SU-DHL-6 (cell line): ENCODE measurements at regions not wholly inside any gene's neighbourhood (a gene's known extent, or its start where the extent isn't known, plus 50 kb on each side); places are given as distances from the start of the nearest gene placed in this dataset.

Experiments used
- H2AFZ ChIP-seq: fragments of 200-600 bp; sonication (generic); 2 replicates; pipeline ENCODE4 v1.6.1; 2014; ENCODE audit warnings: low read depth, mild to moderate bottlenecking, moderate library complexity, mixed read lengths, antibody characterized with exemption, low read length; ENCODE audit not compliant: severe bottlenecking
- H3F3A ChIP-seq: fragments of 200-600 bp; shearing (Covaris generic); 2 replicates; pipeline ENCODE4 v1.6.0; 2016; ENCODE audit warnings: antibody characterized with exemption, mild to moderate bottlenecking; ENCODE audit not compliant: insufficient read depth
- H3K27ac ChIP-seq: fragments of 200-600 bp; sonication (generic); 2 replicates; pipeline ENCODE4 v1.5.1; 2016; ENCODE audit warnings: low read depth, mild to moderate bottlenecking, low read length, moderate library complexity, mixed read lengths
- H3K27me3 ChIP-seq: fragments of 200-600 bp; sonication (generic), shearing (Covaris generic); 2 replicates; pipeline ENCODE4 v1.6.0; 2014; ENCODE audit warnings: mild to moderate bottlenecking, low read length
- H3K36me3 ChIP-seq: fragments of 200-600 bp; sonication (generic); 2 replicates; pipeline ENCODE4 v1.6.1; 2014; ENCODE audit warnings: mild to moderate bottlenecking, low read length, mixed read lengths
- H3K4me2 ChIP-seq: fragments of 300-600, 200-600 bp; shearing (Covaris generic), sonication (generic); 2 replicates; pipeline ENCODE4 v1.6.0; 2014; ENCODE audit warnings: low read length, low read depth, mild to moderate bottlenecking; ENCODE audit not compliant: poor library complexity, severe bottlenecking
- H3K4me3 ChIP-seq: fragments of 200-600 bp; sonication (generic); 2 replicates; pipeline ENCODE4 v1.5.1; 2014; ENCODE audit warnings: antibody characterized with exemption, low read length, mild to moderate bottlenecking, mixed read lengths; ENCODE audit not compliant: insufficient read depth, poor library complexity, severe bottlenecking
- H3K79me2 ChIP-seq: fragments of 200-600 bp; sonication (generic); 2 replicates; pipeline ENCODE4 v1.6.1; 2014; ENCODE audit warnings: mild to moderate bottlenecking, low read length, moderate library complexity; ENCODE audit not compliant: insufficient read depth
- H3K9ac ChIP-seq: fragments of 200-600 bp; sonication (generic); 2 replicates; pipeline ENCODE4 v1.7.0; 2014; ENCODE audit warnings: mild to moderate bottlenecking, low read length
- H3K9me2 ChIP-seq: fragments of 200-600 bp; sonication (generic); replicated peaks from 2 replicates; pipeline ENCODE4 v1.6.1; 2014; ENCODE audit warnings: low read length; ENCODE audit not compliant: insufficient read depth
- H3K9me3 ChIP-seq: fragments of 200-600 bp; sonication (generic); 2 replicates; pipeline ENCODE4 v1.6.1; 2014; ENCODE audit warnings: low read length, mixed read lengths; ENCODE audit not compliant: insufficient read depth
- H4K20me1 ChIP-seq: fragments of 200-600 bp; sonication (generic); 2 replicates; pipeline ENCODE4 v1.6.1; 2014; ENCODE audit warnings: low read depth, mild to moderate bottlenecking, antibody characterized with exemption, low read length, moderate library complexity, mixed read lengths
- EZH2phosphoT487 ChIP-seq: fragments of 200-600 bp; sonication (generic), shearing (Covaris generic); conservative IDR thresholded peaks from 2 replicates; pipeline ENCODE4 v1.6.1; 2018; ENCODE audit warnings: mild to moderate bottlenecking, antibody characterized with exemption, low read length, moderate library complexity, mixed read lengths
- TF ChIP-seq, protein P1 (sequence below): fragments of 200-600 bp; sonication (generic); IDR thresholded peaks from one replicate; pipeline ENCODE4 v1.5.1; 2017; ENCODE audit warnings: antibody characterized with exemption, mild to moderate bottlenecking, low read length, moderate library complexity; ENCODE audit not compliant: insufficient read depth, poor library complexity, severe bottlenecking

DNA sequence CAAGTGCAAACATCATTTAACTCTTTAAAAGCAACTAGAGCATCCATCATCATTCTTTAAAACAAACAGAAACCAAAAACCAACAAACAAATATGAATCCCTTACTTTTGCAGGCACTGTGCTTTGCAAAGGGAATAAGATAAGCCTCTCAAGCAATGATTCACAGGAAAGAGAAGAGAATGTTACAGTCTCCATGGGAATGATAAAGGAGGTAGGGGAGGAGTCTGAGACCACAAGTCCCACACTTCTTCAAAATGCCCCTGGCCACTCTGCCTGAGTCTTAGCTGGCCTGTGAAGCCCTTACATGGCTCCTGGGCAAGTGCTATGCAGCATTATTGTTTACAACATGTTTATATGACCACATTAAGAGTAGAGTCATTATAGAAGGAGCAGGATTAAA lies 257.7 kb upstream of the MARCKS start:
- Histone ChIP-seq H3K9me3 (no peaks in the 10 kb centered on the region), H3K9me2 (no peaks in the 10 kb centered on the region), H3F3A (no peaks in the 10 kb centered on the region), H3K79me2 (no peaks in the 10 kb centered on the region), H3K4me2 (no peak overlapping the region), H2AFZ (no peak overlapping the region), H3K4me3 (no peak overlapping the region), H3K27me3 (no peaks in the 10 kb centered on the region), H3K36me3 (no peaks in the 10 kb centered on the region), H3K27ac (no peak overlapping the region), H3K9ac (no peak overlapping the region), H4K20me1 (no peaks in the 10 kb centered on the region)
- no peak for TF ChIP-seq EZH2phosphoT487
- TF ChIP-seq, protein P1, sequence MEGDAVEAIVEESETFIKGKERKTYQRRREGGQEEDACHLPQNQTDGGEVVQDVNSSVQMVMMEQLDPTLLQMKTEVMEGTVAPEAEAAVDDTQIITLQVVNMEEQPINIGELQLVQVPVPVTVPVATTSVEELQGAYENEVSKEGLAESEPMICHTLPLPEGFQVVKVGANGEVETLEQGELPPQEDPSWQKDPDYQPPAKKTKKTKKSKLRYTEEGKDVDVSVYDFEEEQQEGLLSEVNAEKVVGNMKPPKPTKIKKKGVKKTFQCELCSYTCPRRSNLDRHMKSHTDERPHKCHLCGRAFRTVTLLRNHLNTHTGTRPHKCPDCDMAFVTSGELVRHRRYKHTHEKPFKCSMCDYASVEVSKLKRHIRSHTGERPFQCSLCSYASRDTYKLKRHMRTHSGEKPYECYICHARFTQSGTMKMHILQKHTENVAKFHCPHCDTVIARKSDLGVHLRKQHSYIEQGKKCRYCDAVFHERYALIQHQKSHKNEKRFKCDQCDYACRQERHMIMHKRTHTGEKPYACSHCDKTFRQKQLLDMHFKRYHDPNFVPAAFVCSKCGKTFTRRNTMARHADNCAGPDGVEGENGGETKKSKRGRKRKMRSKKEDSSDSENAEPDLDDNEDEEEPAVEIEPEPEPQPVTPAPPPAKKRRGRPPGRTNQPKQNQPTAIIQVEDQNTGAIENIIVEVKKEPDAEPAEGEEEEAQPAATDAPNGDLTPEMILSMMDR: no peak

DNA sequence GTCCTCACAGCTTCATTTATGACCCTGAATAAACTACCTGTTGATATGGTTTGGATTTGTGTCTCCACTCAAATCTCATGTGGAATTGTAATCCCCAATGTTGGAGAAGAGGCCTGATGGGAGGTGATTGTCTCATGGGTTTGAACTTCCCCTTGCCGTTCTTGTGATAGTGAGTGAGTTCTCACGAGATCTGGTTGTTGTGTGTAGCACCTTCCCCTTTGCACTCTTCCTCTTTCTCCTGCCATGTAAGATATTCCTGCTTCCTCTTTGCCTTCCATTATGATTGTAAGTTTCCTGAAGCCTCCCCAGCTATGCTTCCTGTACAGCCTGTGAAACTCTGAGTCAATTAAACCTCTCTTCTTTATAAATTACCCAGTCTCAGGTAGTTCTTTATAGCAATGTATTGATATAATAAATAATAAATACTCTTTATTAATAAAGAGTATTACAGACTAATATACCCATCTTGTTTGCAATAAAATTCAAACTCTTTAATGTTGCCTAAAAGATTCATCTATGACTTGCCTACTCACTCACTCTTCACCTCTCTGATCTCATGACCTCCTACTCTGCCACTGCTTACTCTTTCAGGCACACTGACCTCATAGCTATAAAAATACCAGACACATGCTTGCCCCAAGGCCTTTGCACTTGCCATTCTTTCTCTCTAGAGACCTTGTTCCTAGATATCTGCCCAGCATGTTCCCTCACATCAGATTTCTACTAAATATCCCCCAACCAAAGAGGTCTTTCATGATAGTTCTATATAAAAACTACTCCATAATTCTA lies 256.4 kb upstream of the MARCKS start:
- Histone ChIP-seq H2AFZ (no peak overlapping the region), H3K79me2 (no peaks in the 10 kb centered on the region), H4K20me1 (no peaks in the 10 kb centered on the region), H3K9ac (no peak overlapping the region), H3K36me3 (no peaks in the 10 kb centered on the region), H3K9me3 (no peaks in the 10 kb centered on the region), H3K4me3 (no peak overlapping the region), H3K27me3 (no peaks in the 10 kb centered on the region), H3K27ac (no peak overlapping the region), H3K4me2 (no peak overlapping the region), H3F3A (no peaks in the 10 kb centered on the region), H3K9me2 (no peaks in the 10 kb centered on the region)
- TF ChIP-seq, protein P1: no peak
- TF ChIP-seq EZH2phosphoT487: no peak

GRCh38 chr6:113607821-113608545 lies 249.2 kb upstream of the MARCKS start:
- H3K27ac ChIP-seq: no peak overlapping the region
- H4K20me1 ChIP-seq: no peaks in the 10 kb centered on the region
- H3K9me2 ChIP-seq: no peaks in the 10 kb centered on the region; the same call in 1 of the 2 replicates
- H3F3A ChIP-seq: no peaks in the 10 kb centered on the region
- no peaks in the 10 kb centered on the region for H3K9me3 ChIP-seq
- no peak overlapping the region for H3K4me3 ChIP-seq
- H3K79me2 ChIP-seq: no peaks in the 10 kb centered on the region
- H3K4me2 ChIP-seq: no peak overlapping the region
- TF ChIP-seq, protein P1: no peak
- no peak for TF ChIP-seq EZH2phosphoT487
- H3K27me3 ChIP-seq: no peaks in the 10 kb centered on the region
- H3K36me3 ChIP-seq: no peaks in the 10 kb centered on the region
- no peak overlapping the region for H3K9ac ChIP-seq
- H2AFZ ChIP-seq: no peak overlapping the region
